Suprapubic skin (tissue), 4 donors: ENCODE measurements at regions not wholly inside any gene's neighbourhood (a gene's known extent, or its start where the extent isn't known, plus 50 kb on each side); places are given as distances from the start of the nearest gene placed in this dataset.

Experiments used
- DNase-seq, 2 donors: peaks; one replicate each; pipeline ENCODE4 v3.0.0-alpha.2; 2019; ENCODE audit warnings: low spot score in 2 of 2
- H3K27ac ChIP-seq: fragments of 200-600 bp; sonication (generic); one replicate; pipeline ENCODE4 v1.5.1; 2019
- H3K27me3 ChIP-seq: fragments of 200-600 bp; sonication (generic); one replicate; pipeline ENCODE4 v1.5.1; 2019
- H3K36me3 ChIP-seq: fragments of 200-600 bp; sonication (generic); one replicate; pipeline ENCODE4 v1.5.1; 2019
- H3K4me1 ChIP-seq: fragments of 200-600 bp; sonication (generic); one replicate; pipeline ENCODE4 v1.5.1; 2019
- H3K4me3 ChIP-seq: fragments of 200-600 bp; sonication (generic); one replicate; pipeline ENCODE4 v1.5.1; 2019; ENCODE audit warnings: mild to moderate bottlenecking
- H3K9me3 ChIP-seq: fragments of 200-600 bp; sonication (generic); one replicate; pipeline ENCODE4 v1.5.1; 2019
- EP300 ChIP-seq: sonication (generic); formaldehyde crosslinking; IDR thresholded peaks from one replicate; pipeline ENCODE4 v1.6.1; 2017; ENCODE audit warnings: antibody characterized with exemption
- POLR2A ChIP-seq, 2 donors: fragments of 450-650 bp; IDR thresholded peaks; one replicate each; pipeline ENCODE4 v1.6.1; 2017; ENCODE audit warnings: antibody characterized with exemption in 2 of 2, mild to moderate bottlenecking in 2 of 2, moderate library complexity in 2 of 2
- POLR2AphosphoS5 ChIP-seq, 3 donors: sonication (generic); formaldehyde crosslinking; IDR thresholded peaks; one replicate each; pipeline ENCODE4 v1.6.1; 2017; ENCODE audit warnings: antibody characterized with exemption in 3 of 3
- WGBS: methylation state at CpG from one replicate; pipeline ENCODE4 v1.1.5; 2018; 5-methylcytosine and 5-hydroxymethylcytosine counted together
- TF ChIP-seq, protein P1 (sequence below), 2 donors: fragments of 200-600 bp in 1 of 2; fragments of 450-650 bp in 1 of 2; sonication (generic) in 1 of 2; IDR thresholded peaks; one replicate each; pipeline ENCODE4 v1.5.1; 2016 to 2019; ENCODE audit warnings: antibody characterized with exemption in 2 of 2, mild to moderate bottlenecking in 1 of 2, moderate library complexity in 1 of 2

DNA sequence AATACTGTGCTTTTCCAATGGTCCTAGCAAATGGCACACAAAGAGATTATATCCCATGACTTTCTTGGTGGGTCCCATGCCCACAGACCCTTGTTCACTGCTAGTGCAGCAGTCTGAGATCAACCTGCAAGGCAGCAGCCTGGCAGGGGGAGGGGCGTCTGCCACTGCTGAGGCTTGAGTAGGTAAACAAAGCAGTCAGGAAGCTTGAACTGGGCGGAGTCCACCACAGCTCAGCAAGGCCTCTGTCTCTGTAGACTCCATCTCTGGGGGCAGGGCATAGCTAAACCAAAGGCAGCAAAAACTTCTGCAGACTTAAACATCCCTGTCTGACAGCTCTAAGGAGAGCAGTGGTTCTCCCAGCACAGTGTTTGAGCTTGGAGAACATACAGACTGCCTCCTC is 82.9 kb downstream of the ZNF737 start:
- no peak overlapping the region for H3K27ac ChIP-seq
- TF ChIP-seq POLR2A (IDR thresholded peaks at IDR 0.05) (no peak), POLR2AphosphoS5 (IDR thresholded peaks at IDR 0.05) (no peak), EP300 (no peak)
- TF ChIP-seq, protein P1, sequence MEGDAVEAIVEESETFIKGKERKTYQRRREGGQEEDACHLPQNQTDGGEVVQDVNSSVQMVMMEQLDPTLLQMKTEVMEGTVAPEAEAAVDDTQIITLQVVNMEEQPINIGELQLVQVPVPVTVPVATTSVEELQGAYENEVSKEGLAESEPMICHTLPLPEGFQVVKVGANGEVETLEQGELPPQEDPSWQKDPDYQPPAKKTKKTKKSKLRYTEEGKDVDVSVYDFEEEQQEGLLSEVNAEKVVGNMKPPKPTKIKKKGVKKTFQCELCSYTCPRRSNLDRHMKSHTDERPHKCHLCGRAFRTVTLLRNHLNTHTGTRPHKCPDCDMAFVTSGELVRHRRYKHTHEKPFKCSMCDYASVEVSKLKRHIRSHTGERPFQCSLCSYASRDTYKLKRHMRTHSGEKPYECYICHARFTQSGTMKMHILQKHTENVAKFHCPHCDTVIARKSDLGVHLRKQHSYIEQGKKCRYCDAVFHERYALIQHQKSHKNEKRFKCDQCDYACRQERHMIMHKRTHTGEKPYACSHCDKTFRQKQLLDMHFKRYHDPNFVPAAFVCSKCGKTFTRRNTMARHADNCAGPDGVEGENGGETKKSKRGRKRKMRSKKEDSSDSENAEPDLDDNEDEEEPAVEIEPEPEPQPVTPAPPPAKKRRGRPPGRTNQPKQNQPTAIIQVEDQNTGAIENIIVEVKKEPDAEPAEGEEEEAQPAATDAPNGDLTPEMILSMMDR (IDR thresholded peaks at IDR 0.05) = no peak
- no peaks in the 10 kb centered on the region for H3K27me3 ChIP-seq
- H3K4me1 ChIP-seq = no peaks in the 10 kb centered on the region
- H3K36me3 ChIP-seq = no peaks in the 10 kb centered on the region
- H3K4me3 ChIP-seq = no peak overlapping the region
- WGBS = 0% methylated on average over 1 of the region's 2 CpGs
- no peak for DNase-seq
- peaks cover 3% of the 10 kb centered on the region for H3K9me3 ChIP-seq

DNA sequence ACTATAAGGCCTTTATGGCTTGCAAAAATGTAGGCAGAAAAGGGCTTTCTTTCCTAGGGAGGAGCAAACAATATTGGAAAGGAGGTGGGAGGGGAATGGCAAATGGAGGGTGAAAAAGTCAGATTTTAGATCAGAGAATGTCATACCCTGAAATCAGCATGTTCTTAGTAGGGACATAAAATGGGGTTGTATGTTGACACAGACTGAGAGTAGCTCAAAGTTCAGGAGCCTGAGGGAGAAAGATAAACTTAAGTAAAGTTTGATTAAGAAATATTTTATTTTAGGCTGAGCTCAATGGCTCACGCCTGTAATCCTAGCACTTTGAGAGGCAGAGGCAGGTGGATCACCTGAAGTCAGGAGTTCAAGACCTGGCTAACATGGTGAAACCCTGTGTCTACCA is 83.8 kb downstream of the ZNF737 start:
- no peak for DNase-seq
- no peaks in the 10 kb centered on the region for H3K4me1 ChIP-seq
- no peak overlapping the region for H3K4me3 ChIP-seq
- peaks cover 6% of the 10 kb centered on the region for H3K9me3 ChIP-seq
- no peak for TF ChIP-seq POLR2AphosphoS5 (IDR thresholded peaks at IDR 0.05)
- no peak for TF ChIP-seq POLR2A (IDR thresholded peaks at IDR 0.05)
- TF ChIP-seq, protein P1 (IDR thresholded peaks at IDR 0.05) = no peak
- no peak for TF ChIP-seq EP300
- H3K36me3 ChIP-seq = no peaks in the 10 kb centered on the region
- 82% methylated on average over 1 of the region's 1 CpG for WGBS
- no peaks in the 10 kb centered on the region for H3K27me3 ChIP-seq
- no peak overlapping the region for H3K27ac ChIP-seq

DNA sequence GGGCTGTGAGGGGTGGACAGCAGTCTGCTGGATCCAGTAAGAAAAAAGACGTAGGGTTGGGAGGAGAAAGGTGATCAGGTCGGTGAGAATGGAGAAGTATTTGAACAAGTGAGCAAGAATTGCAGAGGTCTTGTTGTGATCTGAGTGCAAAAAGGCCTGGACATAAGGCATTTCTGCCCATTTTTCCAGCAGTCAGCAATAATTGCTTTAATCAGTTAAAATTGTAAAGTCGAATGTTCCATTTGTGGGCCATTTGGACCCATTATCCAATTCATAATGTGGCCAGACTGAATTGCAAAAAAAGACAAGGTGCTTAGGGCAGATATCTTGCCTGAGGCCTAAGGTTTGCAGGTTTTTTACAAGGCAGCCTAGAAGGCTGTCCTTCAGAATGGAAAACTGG is 86.1 kb downstream of the ZNF737 start:
- H3K4me3 ChIP-seq = no peak overlapping the region
- H3K27me3 ChIP-seq = no peaks in the 10 kb centered on the region
- H3K27ac ChIP-seq = no peak overlapping the region
- DNase-seq = no peak
- H3K4me1 ChIP-seq = no peaks in the 10 kb centered on the region
- H3K9me3 ChIP-seq = peaks cover 11% of the 10 kb centered on the region
- TF ChIP-seq EP300 (no peak), POLR2A (IDR thresholded peaks at IDR 0.05) (no peak), POLR2AphosphoS5 (IDR thresholded peaks at IDR 0.05) (no peak)
- TF ChIP-seq, protein P1 (IDR thresholded peaks at IDR 0.05) = no peak
- 84% methylated on average over 3 of the region's 3 CpGs for WGBS
- H3K36me3 ChIP-seq = no peaks in the 10 kb centered on the region

DNA sequence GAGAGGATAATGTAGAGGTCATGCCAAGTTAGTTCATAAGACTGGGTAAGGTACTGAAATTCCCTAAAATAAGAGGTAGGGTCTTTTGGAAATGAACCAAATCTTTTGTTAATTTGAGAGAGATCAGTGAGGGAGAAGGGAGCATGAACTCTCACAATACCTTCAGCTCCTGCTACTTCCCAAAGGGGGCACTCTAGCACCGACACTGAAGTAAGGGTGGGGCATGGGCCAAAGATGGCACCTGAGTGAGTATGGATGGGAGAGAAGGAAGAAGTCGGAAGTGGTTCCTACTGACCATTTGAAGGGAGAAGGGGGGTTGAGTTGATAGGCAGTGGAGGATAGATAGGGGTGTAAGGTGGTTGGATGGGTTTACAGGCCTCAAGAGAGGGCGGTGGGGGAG is 86.6 kb downstream of the ZNF737 start:
- Histone ChIP-seq H3K9me3 (peaks cover 11% of the 10 kb centered on the region), H3K4me1 (no peaks in the 10 kb centered on the region)
- 94% methylated on average over 3 of the region's 3 CpGs for WGBS

DNA sequence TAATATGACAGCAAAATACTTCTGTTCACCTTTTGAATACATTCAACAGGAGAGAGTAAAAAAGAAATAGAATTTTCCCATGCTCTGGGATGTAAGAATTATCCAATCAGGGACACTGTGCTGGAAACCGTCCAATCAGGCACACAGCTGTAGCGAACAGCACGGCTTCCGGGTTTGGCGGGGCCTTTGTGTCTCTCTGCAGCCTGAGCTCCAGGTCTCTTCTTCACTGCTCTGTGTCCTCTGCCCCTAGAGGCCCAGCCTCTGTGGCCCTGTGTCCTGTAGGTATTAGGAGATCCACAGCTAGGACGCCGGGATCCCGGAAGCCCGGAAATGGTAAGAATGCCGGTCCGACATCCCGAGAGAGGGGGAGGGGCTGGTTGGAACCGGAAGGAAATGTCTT is 92.7 kb downstream of the ZNF737 start:
- Histone ChIP-seq H3K4me3 (no peak overlapping the region), H3K27ac (no peak overlapping the region), H3K9me3 (peaks cover 18% of the 10 kb centered on the region), H3K4me1 (no peaks in the 10 kb centered on the region), H3K36me3 (no peaks in the 10 kb centered on the region), H3K27me3 (no peaks in the 10 kb centered on the region)
- TF ChIP-seq, protein P1 (IDR thresholded peaks at IDR 0.05) = no peak
- TF ChIP-seq POLR2AphosphoS5 (IDR thresholded peaks at IDR 0.05) (no peak), POLR2A (IDR thresholded peaks at IDR 0.05) (no peak), EP300 (no peak)
- WGBS = 96% methylated on average over 6 of the region's 13 CpGs
- no peak for DNase-seq

More for the DNA sequence above, 86.6 kb downstream of the ZNF737 start:
- TF ChIP-seq POLR2AphosphoS5 (IDR thresholded peaks at IDR 0.05) (no peak), EP300 (no peak)
- TF ChIP-seq, protein P1 (IDR thresholded peaks at IDR 0.05) = no peak
- Histone ChIP-seq H3K4me3 (no peak overlapping the region), H3K27ac (no peak overlapping the region), H3K36me3 (no peaks in the 10 kb centered on the region), H3K27me3 (no peaks in the 10 kb centered on the region)
- no peak for DNase-seq
